HG02943 (cell line): ENCODE measurements at regions not wholly inside any gene's neighbourhood (a gene's known extent, or its start where the extent isn't known, plus 50 kb on each side); places are given as distances from the start of the nearest gene placed in this dataset.

Experiments used
- ATAC-seq: cut with Tn5 transposase; IDR thresholded peaks from one replicate; pipeline ENCODE4 v1.9.1; 2021; ENCODE audit warnings: mild to moderate bottlenecking, low read depth, moderate library complexity; ENCODE audit not compliant: unreplicated experiment

- ATAC-seq, result no peak
Observed at GRCh38 chr5:68730979-68731654, 362.7 kb upstream of the SLC30A5 start.

- no peak for ATAC-seq
Observed at GRCh38 chr5:68732251-68732650, 361.6 kb upstream of the SLC30A5 start.

- ATAC-seq, result no peak
Observed at GRCh38 chr5:68734781-68735180, 359.0 kb upstream of the SLC30A5 start.

- no peak for ATAC-seq
Observed at GRCh38 chr5:68738236-68738635, 355.6 kb upstream of the SLC30A5 start.

GRCh38 chr5:68738841-68739240, 355.0 kb upstream of the SLC30A5 start:
- no peak for ATAC-seq

GRCh38 chr5:68739752-68740151, 354.1 kb upstream of the SLC30A5 start:
- peak; percentile 91 for ATAC-seq

- peak; percentile 70 for ATAC-seq
Observed at GRCh38 chr5:68740226-68740910, 353.4 kb upstream of the SLC30A5 start.

- no peak for ATAC-seq
Observed at GRCh38 chr5:68744206-68744605, 349.6 kb upstream of the SLC30A5 start.

GRCh38 chr5:68745448-68745847, 348.4 kb upstream of the SLC30A5 start:
- ATAC-seq, result no peak

- ATAC-seq, result no peak
Observed at GRCh38 chr5:68746220-68746619, 347.6 kb upstream of the SLC30A5 start.

GRCh38 chr5:68746643-68747420, 347.0 kb upstream of the SLC30A5 start:
- ATAC-seq, result no peak

- no peak for ATAC-seq
Observed at GRCh38 chr5:68747521-68747920, 346.3 kb upstream of the SLC30A5 start.

GRCh38 chr5:68748101-68748500, 345.7 kb upstream of the SLC30A5 start:
- ATAC-seq, result no peak

- ATAC-seq, result no peak
Observed at GRCh38 chr5:68749077-68749476, 344.7 kb upstream of the SLC30A5 start.

- ATAC-seq, result no peak
Observed at GRCh38 chr5:68749631-68750030, 344.2 kb upstream of the SLC30A5 start.

- no peak for ATAC-seq
Observed at GRCh38 chr5:68751661-68752060, 342.2 kb upstream of the SLC30A5 start.

- no peak for ATAC-seq
Observed at GRCh38 chr5:68754536-68754935, 339.3 kb upstream of the SLC30A5 start.

GRCh38 chr5:68755293-68755692, 338.5 kb upstream of the SLC30A5 start:
- no peak for ATAC-seq

GRCh38 chr5:68757006-68757405, 336.8 kb upstream of the SLC30A5 start:
- ATAC-seq, result no peak

- ATAC-seq, result no peak
Observed at GRCh38 chr5:68757626-68758212, 336.1 kb upstream of the SLC30A5 start.

- ATAC-seq, result no peak
Observed at GRCh38 chr5:68759593-68759992, 334.2 kb upstream of the SLC30A5 start.
